ENCODE measurements at regions not wholly inside any gene's neighbourhood (a gene's known extent, or its start where the extent isn't known, plus 50 kb on each side); places are given as distances from the start of the nearest gene placed in this dataset.

GRCh38 chr6:11433860-11434259 lies 103.7 kb upstream of the TMEM170B start:
- ChIA-PET POLR2A (no interaction called here), CTCF (interaction anchor here (1.5 kb wide), 1 partner anchor 63 kb away, joined by 3 read pairs; no protein-coding TSS in a partner anchor)
- Mint-ChIP-seq H3K4me3 (no peak overlapping the region), H3K36me3 (ENCODE audit: low read depth) (no peaks in the 10 kb centered on the region), H3K27ac (peak overlapping the region; percentile 12), H3K9me3 (no peaks in the 10 kb centered on the region), H3K27me3 (no peaks in the 10 kb centered on the region), H3K4me1 (ENCODE audit: low read depth) (peaks cover 33% of the 10 kb centered on the region)
- DNase-seq, result no peak
- no peak for TF ChIP-seq CTCF (IDR thresholded peaks at IDR 0.05)
- intact Hi-C loops (cut with micrococcal nuclease), result no loop called here
- ATAC-seq, result peak; percentile 32

DNA sequence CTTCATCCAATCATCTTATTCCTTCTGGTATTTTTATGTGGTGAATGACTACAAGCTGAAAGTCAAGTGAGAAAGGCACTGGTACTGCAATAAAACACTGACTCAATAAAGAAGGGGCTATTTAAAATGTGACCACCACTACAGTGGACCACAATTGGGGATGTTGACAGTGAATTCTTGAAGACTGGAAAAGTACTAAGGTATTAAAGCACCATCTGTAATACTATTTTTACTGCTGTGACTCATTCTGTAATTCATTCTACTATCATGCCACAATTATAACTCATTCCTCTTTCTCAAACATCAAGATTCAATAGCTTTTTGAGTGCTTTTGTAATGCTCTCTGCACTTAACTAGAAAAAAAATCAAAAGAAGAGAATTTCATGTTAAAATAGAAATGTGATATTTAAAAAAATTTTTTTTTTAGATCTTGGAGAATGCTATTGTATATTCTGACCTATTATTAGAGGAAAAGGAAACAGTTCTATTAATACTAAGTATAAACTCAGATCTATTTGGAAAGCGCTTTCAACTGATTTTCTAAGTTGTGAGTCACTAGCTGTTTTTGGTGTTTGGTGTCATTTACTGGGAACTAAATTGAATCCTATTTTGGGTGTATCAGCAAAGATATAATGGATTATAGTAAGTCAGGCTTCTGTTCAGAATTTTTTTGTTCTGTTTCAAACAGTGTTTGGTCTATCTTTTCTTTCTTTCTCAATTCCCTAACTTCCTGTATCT lies 104.7 kb upstream of the TMEM170B start:
- ATAC-seq, result no peak

DNA sequence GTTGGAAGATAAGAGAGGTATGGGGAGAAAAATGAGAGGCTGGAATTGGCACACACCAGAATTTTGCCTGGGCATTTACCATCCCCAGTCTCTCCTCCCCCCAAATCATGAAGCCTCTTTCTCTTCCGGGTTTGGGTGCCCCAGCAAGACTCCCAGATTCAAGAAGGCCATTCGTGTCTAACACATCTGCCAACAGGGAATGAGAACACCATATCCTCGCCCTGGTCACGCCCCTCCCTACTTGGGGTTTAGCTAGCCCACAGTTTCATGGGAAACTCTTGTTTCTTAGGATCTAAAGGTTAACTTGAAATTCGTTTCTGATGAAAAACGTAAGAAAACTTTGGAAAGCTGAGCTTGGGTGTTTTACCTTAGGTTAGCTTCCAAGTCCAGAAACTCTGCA lies 105.5 kb upstream of the TMEM170B start:
- Mint-ChIP-seq H3K36me3 (ENCODE audit: low read depth) (no peaks in the 10 kb centered on the region), H3K27me3 (no peaks in the 10 kb centered on the region), H3K4me3 (no peak overlapping the region), H3K4me1 (ENCODE audit: low read depth) (peaks cover 37% of the 10 kb centered on the region), H3K27ac (no peak overlapping the region), H3K9me3 (no peaks in the 10 kb centered on the region)
- ATAC-seq (no peak), DNase-seq (no peak)
- POLR2A ChIA-PET, result no interaction called here
- CTCF ChIA-PET, result interaction anchor here (1.0 to 1.7 kb wide), 3 partner anchors 12 to 260 kb away, joined by 3 to 4 read pairs (median 4); no protein-coding TSS in a partner anchor
- TF ChIP-seq CTCF (IDR thresholded peaks at IDR 0.05), result no peak
- intact Hi-C loops (cut with micrococcal nuclease), result no loop called here

More for the DNA sequence above, 104.7 kb upstream of the TMEM170B start:
- Mint-ChIP-seq H3K27me3 (no peaks in the 10 kb centered on the region), H3K4me3 (no peak overlapping the region), H3K4me1 (ENCODE audit: low read depth) (peaks cover 37% of the 10 kb centered on the region), H3K9me3 (no peaks in the 10 kb centered on the region), H3K27ac (no peak overlapping the region), H3K36me3 (ENCODE audit: low read depth) (no peaks in the 10 kb centered on the region)
- TF ChIP-seq CTCF (IDR thresholded peaks at IDR 0.05), result no peak
- intact Hi-C loops (cut with micrococcal nuclease), result no loop called here
- no peak for DNase-seq
- ChIA-PET POLR2A (no interaction called here), CTCF (interaction anchor here (1.0 to 1.7 kb wide), 4 partner anchors 13 to 64 kb away, joined by 3 to 4 read pairs (median 4); no protein-coding TSS in a partner anchor)

DNA sequence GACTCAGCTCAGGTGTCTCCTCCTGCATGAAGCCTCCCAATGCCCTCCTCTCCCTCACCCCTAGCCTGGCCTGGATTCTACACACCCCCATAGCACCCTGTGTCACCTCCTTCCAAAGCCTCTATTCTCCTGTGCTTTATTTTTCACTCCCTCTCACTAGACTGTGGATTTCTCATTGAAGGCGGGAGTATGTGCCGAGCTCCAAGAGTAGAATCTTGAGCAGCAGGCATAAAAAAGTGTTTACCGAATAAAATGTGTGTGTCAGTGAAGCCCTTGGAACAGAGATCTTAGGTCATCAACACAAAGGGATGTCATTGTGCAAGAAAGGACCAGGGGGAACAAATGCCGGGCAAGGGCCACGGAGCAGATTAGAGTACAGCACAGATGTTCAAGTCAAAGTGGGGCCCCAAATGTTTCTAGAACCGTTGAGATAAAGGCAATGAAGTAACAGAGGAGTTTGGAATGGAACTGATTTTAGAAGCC lies 106.1 kb upstream of the TMEM170B start:
- ChIA-PET CTCF (interaction anchor here (1.4 to 1.7 kb wide), 3 partner anchors 12 to 259 kb away, joined by 4 to 9 read pairs (median 4); no protein-coding TSS in a partner anchor), POLR2A (no interaction called here)
- Mint-ChIP-seq H3K4me3 (no peak overlapping the region), H3K36me3 (ENCODE audit: low read depth) (no peaks in the 10 kb centered on the region), H3K27ac (no peak overlapping the region), H3K27me3 (no peaks in the 10 kb centered on the region), H3K9me3 (no peaks in the 10 kb centered on the region), H3K4me1 (ENCODE audit: low read depth) (peaks cover 39% of the 10 kb centered on the region)
- intact Hi-C loops (cut with micrococcal nuclease), result no loop called here
- TF ChIP-seq CTCF (IDR thresholded peaks at IDR 0.05), result no peak
- ATAC-seq, result no peak
- DNase-seq, result no peak

DNA sequence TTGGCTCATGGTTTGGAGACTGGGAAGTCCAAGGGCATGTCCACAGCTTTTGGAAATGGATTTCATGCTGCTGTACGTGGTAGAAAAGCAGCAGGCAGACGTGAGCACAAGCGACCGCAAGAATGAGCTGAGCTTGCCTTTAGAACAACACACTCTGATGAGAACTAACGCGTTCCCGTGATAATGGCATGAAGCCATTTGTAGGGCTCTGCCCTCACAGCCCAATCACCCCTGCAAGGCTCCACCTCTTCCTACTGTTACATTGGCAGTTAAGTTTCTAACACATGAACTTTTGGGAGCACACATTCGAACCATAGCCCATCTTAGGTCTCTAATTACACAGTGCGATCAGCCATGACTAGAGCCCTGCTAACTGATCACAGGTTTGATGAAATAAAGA lies 107.5 kb upstream of the TMEM170B start:
- intact Hi-C loops (cut with micrococcal nuclease), result no loop called here
- no peak overlapping the region for H3K4me3 Mint-ChIP-seq
- no peak for ATAC-seq
- H3K27ac Mint-ChIP-seq, result no peak overlapping the region
- no peak for DNase-seq
- ChIA-PET CTCF (interaction anchor here (0.7 to 1.4 kb wide), 3 partner anchors 13 to 66 kb away, joined by 3 to 9 read pairs (median 3); no protein-coding TSS in a partner anchor), POLR2A (no interaction called here)
- no peaks in the 10 kb centered on the region for H3K9me3 Mint-ChIP-seq
- no peaks in the 10 kb centered on the region for H3K36me3 Mint-ChIP-seq (ENCODE audit: low read depth)
- H3K4me1 Mint-ChIP-seq (ENCODE audit: low read depth), result peaks cover 39% of the 10 kb centered on the region
- H3K27me3 Mint-ChIP-seq, result no peaks in the 10 kb centered on the region
- TF ChIP-seq CTCF (IDR thresholded peaks at IDR 0.05), result no peak

Data from activated CD8-positive, alpha-beta T cell treated with anti-CD3 and anti-CD28 coated beads for 36 hours (primary cell).